B cell (primary cell): ENCODE measurements at regions not wholly inside any gene's neighbourhood (a gene's known extent, or its start where the extent isn't known, plus 50 kb on each side); places are given as distances from the start of the nearest gene placed in this dataset.

Experiments used
- ATAC-seq: fragments of 200-7000 bp; cut with Tn5 transposase; one replicate; pipeline ENCODE4 v1.10.0; 2021; ENCODE audit warnings: low read depth, mild to moderate bottlenecking, moderate number of reproducible peaks, moderate library complexity
- CTCF ChIA-PET: fragments of 350-600 bp; sonication (Branson Sonifier 250); formaldehyde crosslinking; loops from one replicate; lab custom pipeline; 2021; ENCODE audit warnings: antibody characterized with exemption, inconsistent platforms; lab: Charles Lee
- POLR2A ChIA-PET: fragments of 350-600 bp; sonication (Branson Sonifier 250); formaldehyde crosslinking; loops from one replicate; lab custom pipeline; 2021; ENCODE audit warnings: antibody characterized with exemption; lab: Charles Lee
- DNase-seq: peaks from one replicate; pipeline ENCODE4 v3.0.0; 2013
- H2AFZ ChIP-seq: 2 replicates; pipeline ENCODE4 v1.6.1; 2012; ENCODE audit warnings: mild to moderate bottlenecking, low read depth, low read length; ENCODE audit not compliant: insufficient read depth, poor library complexity, severe bottlenecking
- H3K27ac ChIP-seq, 2 donors: 1 replicate in 1 of 2; 2 replicates in 1 of 2; pipeline ENCODE4 v1.5.1; 2012 to 2013; ENCODE audit warnings: low read length in 2 of 2, mild to moderate bottlenecking in 2 of 2, moderate library complexity in 1 of 2
- H3K27me3 ChIP-seq, 4 experiments: fragments of 200-600 bp in 1 of 4; sonication (generic) in 1 of 4; replicated peaks in 1 of 4; 1 replicate in 2 of 4; 2 replicates in 2 of 4; pipeline versions ENCODE4 v1.6.1 to v1.7.0; 2013 to 2016; ENCODE audit warnings: low read length in 3 of 4, mild to moderate bottlenecking in 2 of 4, mixed read lengths in 1 of 4, moderate library complexity in 1 of 4; ENCODE audit not compliant: insufficient read depth in 4 of 4, control insufficient read depth in 3 of 4; ENCODE audit errors: control extremely low read depth in 1 of 4
- H3K36me3 ChIP-seq, 2 experiments: replicated peaks in 1 of 2; 1 replicate in 1 of 2; 2 replicates in 1 of 2; pipeline versions ENCODE4 v1.6.1 to v1.7.1; 2013; ENCODE audit warnings: low read length in 1 of 2; ENCODE audit not compliant: insufficient read depth in 2 of 2, control insufficient read depth in 1 of 2; ENCODE audit errors: control extremely low read depth in 1 of 2, extremely low read depth in 1 of 2
- H3K4me1 ChIP-seq, 2 donors: fragments of 200-600 bp in 1 of 2; sonication (generic) in 1 of 2; 1 replicate in 1 of 2; 2 replicates in 1 of 2; pipeline versions ENCODE4 v1.5.1 to v1.6.1; 2013 to 2017; ENCODE audit warnings: low read length in 2 of 2; ENCODE audit not compliant: control insufficient read depth in 2 of 2, insufficient read depth in 2 of 2
- H3K4me2 ChIP-seq: replicated peaks from 2 replicates; pipeline ENCODE3; 2012; ENCODE audit warnings: mild to moderate bottlenecking, low read depth, low read length; ENCODE audit not compliant: poor library complexity, severe bottlenecking
- H3K4me3 ChIP-seq, 5 experiments: fragments of 200-600 bp in 1 of 5; sonication (generic) in 1 of 5; 1 replicate in 3 of 5; 2 replicates in 2 of 5; pipeline versions ENCODE4 v1.5.1 to v1.7.0; 2011 to 2016; ENCODE audit warnings: low read length in 4 of 5, mild to moderate bottlenecking in 4 of 5, low read depth in 2 of 5, control low read depth in 1 of 5, moderate library complexity in 1 of 5; ENCODE audit not compliant: insufficient read depth in 1 of 5; ENCODE audit errors: control extremely low read depth in 1 of 5, extremely low read depth in 1 of 5
- H3K79me2 ChIP-seq: fragments of 200-600 bp; sonication (generic); one replicate; pipeline ENCODE4 v1.6.0; 2016; ENCODE audit warnings: low read length; ENCODE audit not compliant: control insufficient read depth, insufficient read depth
- H3K9ac ChIP-seq: fragments of 200-600 bp; sonication (generic); 2 replicates; pipeline ENCODE4 v1.6.1; 2017; ENCODE audit warnings: mild to moderate bottlenecking, low read length, moderate library complexity
- H3K9me3 ChIP-seq, 3 donors: one replicate each; pipeline versions ENCODE4 v1.6.1 to v1.7.1; 2013; ENCODE audit warnings: low read length in 2 of 3; ENCODE audit not compliant: control insufficient read depth in 2 of 3, insufficient read depth in 1 of 3; ENCODE audit errors: control extremely low read depth in 1 of 3
- H4K20me1 ChIP-seq: 2 replicates; pipeline ENCODE4 v1.6.0; 2012; ENCODE audit warnings: mild to moderate bottlenecking, low read length; ENCODE audit not compliant: insufficient read depth, control insufficient read depth, poor library complexity, severe bottlenecking
- H3K27ac Mint-ChIP-seq: one replicate; pipeline ENCODE4 v1.8.0; 2021; ENCODE audit warnings: mixed read lengths
- H3K27me3 Mint-ChIP-seq: one replicate; pipeline ENCODE4 v1.8.0; 2021; ENCODE audit warnings: mixed read lengths
- H3K4me1 Mint-ChIP-seq: one replicate; pipeline ENCODE4 v1.8.0; 2021; ENCODE audit warnings: mixed read lengths
- H3K4me3 Mint-ChIP-seq: one replicate; pipeline ENCODE4 v1.8.0; 2021; ENCODE audit warnings: mixed read lengths
- H3K9me3 Mint-ChIP-seq: one replicate; pipeline ENCODE4 v1.8.0; 2022; ENCODE audit warnings: mixed read lengths; ENCODE audit not compliant: insufficient read depth
- EZH2 ChIP-seq: IDR thresholded peaks from 2 replicates; pipeline ENCODE4 v1.6.1; 2012; ENCODE audit warnings: borderline replicate concordance, low read depth, mild to moderate bottlenecking, moderate library complexity, low read length; ENCODE audit not compliant: insufficient read depth, poor library complexity, severe bottlenecking
- WGBS: methylation state at CpG from one replicate; pipeline ENCODE4 v1.1.5; 2013; ENCODE audit warnings: missing lambda C conversion rate; ENCODE audit not compliant: insufficient coverage; 5-methylcytosine and 5-hydroxymethylcytosine counted together
- intact Hi-C: fragments of 100-400 bp; cut with micrococcal nuclease; formaldehyde crosslinking; loops from one replicate; pipeline ENCODE4 v1.10.0; 2022
- TF ChIP-seq, protein P1 (sequence below): fragments of 200-600 bp; IDR thresholded peaks from one replicate; pipeline ENCODE4 v1.8.0; 2022; ENCODE audit warnings: antibody characterized with exemption, mild to moderate bottlenecking

GRCh38 chr6:92052513-92052912 lies 1366.8 kb downstream of the EPHA7 start:
- no peaks in the 10 kb centered on the region for H3K4me1 ChIP-seq
- no CpG with 5 or more reads among the region's 2 CpGs for WGBS
- intact Hi-C loops, result no loop called here

GRCh38 chr6:92050216-92050615 lies 1369.1 kb downstream of the EPHA7 start:
- ChIA-PET CTCF (no interaction called here), POLR2A (no interaction called here)
- DNase-seq (no peak), ATAC-seq (no peak)
- H3K27me3 Mint-ChIP-seq, result no peaks in the 10 kb centered on the region
- Histone ChIP-seq H3K9ac (no peak overlapping the region), H2AFZ (no peak overlapping the region), H3K4me1 (no peaks in the 10 kb centered on the region), H3K27me3 (no peaks in the 10 kb centered on the region), H3K36me3 (no peaks in the 10 kb centered on the region), H3K79me2 (no peaks in the 10 kb centered on the region), H3K4me3 (no peak overlapping the region), H3K9me3 (no peaks in the 10 kb centered on the region), H3K4me2 (no peak overlapping the region), H4K20me1 (no peaks in the 10 kb centered on the region), H3K27ac (no peak overlapping the region)
- H3K4me3 Mint-ChIP-seq, result no peak overlapping the region
- no peak overlapping the region for H3K27ac Mint-ChIP-seq
- no peaks in the 10 kb centered on the region for H3K9me3 Mint-ChIP-seq
- WGBS, result 86% methylated on average over 1 of the region's 1 CpG
- intact Hi-C loops, result no loop called here
- TF ChIP-seq EZH2, result no peak
- TF ChIP-seq, protein P1, sequence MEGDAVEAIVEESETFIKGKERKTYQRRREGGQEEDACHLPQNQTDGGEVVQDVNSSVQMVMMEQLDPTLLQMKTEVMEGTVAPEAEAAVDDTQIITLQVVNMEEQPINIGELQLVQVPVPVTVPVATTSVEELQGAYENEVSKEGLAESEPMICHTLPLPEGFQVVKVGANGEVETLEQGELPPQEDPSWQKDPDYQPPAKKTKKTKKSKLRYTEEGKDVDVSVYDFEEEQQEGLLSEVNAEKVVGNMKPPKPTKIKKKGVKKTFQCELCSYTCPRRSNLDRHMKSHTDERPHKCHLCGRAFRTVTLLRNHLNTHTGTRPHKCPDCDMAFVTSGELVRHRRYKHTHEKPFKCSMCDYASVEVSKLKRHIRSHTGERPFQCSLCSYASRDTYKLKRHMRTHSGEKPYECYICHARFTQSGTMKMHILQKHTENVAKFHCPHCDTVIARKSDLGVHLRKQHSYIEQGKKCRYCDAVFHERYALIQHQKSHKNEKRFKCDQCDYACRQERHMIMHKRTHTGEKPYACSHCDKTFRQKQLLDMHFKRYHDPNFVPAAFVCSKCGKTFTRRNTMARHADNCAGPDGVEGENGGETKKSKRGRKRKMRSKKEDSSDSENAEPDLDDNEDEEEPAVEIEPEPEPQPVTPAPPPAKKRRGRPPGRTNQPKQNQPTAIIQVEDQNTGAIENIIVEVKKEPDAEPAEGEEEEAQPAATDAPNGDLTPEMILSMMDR, result no peak
- H3K4me1 Mint-ChIP-seq, result no peaks in the 10 kb centered on the region

More at GRCh38 chr6:92052513-92052912, 1366.8 kb downstream of the EPHA7 start:
- Histone ChIP-seq H3K27me3 (no peaks in the 10 kb centered on the region), H3K79me2 (no peaks in the 10 kb centered on the region), H3K4me2 (no peak overlapping the region), H2AFZ (no peak overlapping the region), H3K9me3 (no peaks in the 10 kb centered on the region), H3K4me3 (no peak overlapping the region), H3K27ac (no peak overlapping the region), H3K36me3 (no peaks in the 10 kb centered on the region), H3K9ac (no peak overlapping the region), H4K20me1 (no peaks in the 10 kb centered on the region)
- TF ChIP-seq, protein P1, result no peak
- no peak for TF ChIP-seq EZH2
- Mint-ChIP-seq H3K9me3 (no peaks in the 10 kb centered on the region), H3K27me3 (no peaks in the 10 kb centered on the region), H3K4me3 (no peak overlapping the region), H3K4me1 (no peaks in the 10 kb centered on the region), H3K27ac (no peak overlapping the region)
- ChIA-PET POLR2A (no interaction called here), CTCF (no interaction called here)
- DNase-seq (no peak), ATAC-seq (no peak)
